HG03432 (cell line): ENCODE measurements at regions not wholly inside any gene's neighbourhood (a gene's known extent, or its start where the extent isn't known, plus 50 kb on each side); places are given as distances from the start of the nearest gene placed in this dataset.

Experiments used
- ATAC-seq: cut with Tn5 transposase; IDR thresholded peaks from one replicate; pipeline ENCODE4 v1.9.1; 2021; ENCODE audit warnings: mild to moderate bottlenecking, moderate library complexity; ENCODE audit not compliant: unreplicated experiment

GRCh38 chrX:148354916-148355315 is 145.5 kb upstream of the AFF2 start:
- ATAC-seq, result no peak

DNA sequence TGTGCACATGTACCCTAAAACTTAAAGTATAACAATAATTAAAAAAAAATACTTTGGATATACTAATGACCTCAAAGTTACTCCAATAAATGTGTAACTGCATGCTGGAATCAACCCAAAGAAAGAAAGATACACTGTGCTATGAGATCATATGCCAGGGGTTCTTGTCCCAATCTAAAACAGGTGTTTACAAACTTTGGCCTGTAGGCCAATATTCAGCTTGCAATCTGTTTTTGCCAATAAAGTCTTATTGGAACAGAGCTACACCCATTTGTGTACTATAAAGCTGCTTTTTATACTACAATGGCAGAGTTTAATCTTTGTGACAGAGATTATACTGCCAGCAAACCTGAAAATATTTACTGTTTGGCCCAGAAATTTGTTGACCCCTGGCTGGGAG is 138.8 kb upstream of the AFF2 start:
- no peak for ATAC-seq

DNA sequence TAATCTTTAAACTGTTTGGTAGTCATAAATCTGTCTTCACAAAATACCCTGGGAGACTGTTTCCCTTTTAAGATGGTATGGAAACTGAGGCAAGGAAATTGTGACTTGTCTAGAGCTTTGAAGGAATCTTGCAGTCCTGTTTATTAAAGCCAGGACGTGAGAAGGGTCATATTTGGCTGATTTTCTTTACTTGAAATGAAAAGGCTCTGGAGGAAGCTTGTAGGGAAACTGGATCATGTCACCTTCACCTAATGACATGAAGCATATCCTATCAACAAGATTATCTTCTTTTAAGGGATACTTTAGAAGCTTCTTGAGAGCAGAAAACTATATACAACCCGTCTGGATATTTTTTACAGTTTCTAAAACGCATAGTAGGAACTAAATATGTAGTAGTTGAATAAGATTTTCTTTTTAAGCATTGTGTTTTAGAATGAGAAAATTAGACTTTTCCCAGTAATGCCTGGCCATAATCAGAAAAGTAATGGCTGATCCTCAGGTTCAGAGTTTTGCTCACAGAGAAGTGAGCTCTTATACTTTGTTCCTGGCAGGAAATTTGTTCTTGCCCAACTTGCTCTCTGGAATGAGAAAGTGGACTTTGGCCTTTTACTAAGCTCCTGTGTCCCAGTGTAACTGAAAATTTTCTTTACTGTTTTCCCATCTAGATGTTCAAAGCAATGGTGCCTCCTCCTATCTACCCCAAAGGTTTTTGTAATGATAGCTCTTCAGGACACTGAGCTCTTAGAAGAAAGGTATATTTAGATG is 136.8 kb upstream of the AFF2 start:
- no peak for ATAC-seq

GRCh38 chrX:148365233-148365632 is 135.2 kb upstream of the AFF2 start:
- no peak for ATAC-seq

DNA sequence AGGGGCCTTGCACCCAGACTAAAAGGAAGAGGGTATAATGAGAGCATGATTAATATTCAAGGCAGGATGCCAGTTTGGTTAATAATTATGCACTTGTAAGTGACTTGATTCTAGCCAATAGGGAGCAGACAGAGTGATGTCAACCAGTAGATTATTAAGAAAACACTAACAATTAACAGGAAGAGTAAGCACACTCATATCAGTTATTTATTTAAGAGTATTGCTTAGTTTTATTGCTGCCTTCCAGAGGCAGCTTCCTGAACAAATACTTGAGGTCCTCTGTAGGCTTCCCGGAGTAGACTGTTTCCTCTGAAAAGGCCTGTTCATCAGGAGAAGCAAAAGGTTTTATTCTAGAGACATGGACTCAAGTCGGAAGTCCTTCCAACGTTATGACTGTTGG is 129.1 kb upstream of the AFF2 start:
- no peak for ATAC-seq

DNA sequence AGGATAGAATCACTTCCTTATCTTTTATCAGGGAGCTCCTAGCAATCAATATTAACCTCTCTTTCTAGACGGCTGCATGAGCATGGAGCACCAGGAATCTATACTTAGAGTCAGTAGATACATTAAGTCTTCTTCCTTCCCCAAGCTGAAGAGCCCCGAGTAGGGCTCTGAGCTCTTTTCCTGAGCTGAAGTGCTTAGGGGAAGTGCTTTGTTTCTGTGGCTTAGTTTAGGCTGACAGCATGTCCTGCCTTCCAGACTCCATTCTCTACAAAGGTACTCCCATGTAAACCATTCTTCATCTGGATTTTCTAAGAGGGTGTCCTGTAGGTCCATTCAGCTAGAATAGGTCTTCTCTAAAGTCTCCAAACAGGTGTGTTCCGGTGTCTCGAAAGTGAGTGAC is 127.5 kb upstream of the AFF2 start:
- ATAC-seq, result no peak

GRCh38 chrX:148376342-148376741 is 124.1 kb upstream of the AFF2 start:
- ATAC-seq, result no peak

- no peak for ATAC-seq
These were observed 120.3 kb upstream of the AFF2 start for GRCh38 chrX:148380107-148380506.

DNA sequence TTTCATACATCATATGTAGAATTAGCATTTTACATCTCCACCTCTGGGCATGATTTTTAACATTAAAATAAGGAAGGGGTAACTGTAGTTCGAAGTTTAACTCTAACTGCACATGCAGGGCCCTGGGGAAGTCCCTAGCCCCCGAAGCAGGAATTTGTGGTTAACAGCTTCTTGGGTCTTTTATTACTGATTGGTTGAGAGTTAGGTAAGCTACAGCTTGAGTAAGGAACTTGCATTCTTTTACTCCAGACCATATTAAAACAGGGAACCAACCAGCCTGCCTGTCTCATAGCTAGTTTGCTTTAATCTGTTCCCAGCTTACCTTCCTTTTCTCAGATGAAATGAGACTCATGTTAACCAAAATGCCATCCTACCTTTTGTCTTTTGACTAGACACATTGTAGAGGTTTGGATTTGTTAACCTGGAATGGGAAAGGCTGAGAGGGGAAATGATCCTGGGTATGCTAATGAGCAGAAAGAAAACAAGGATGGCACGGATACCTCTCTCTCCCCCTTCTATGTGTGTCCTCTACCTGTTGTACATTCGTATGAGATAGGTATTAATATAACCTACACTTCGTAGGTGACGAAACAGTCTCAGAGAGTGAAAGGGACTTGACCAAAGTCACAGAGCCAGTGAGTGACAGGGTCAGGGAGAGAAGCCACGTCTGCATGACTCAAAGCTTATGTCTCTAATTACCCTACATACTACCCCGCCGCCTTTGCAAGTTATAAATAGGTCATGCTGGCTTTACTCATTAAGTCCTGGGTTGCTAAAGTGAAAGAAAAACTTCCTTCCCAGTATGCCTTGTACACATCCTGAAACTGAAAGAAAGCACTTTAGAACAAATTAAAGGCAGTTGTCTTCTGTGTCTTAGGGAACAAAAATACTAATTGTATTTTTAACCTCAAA is 119.5 kb upstream of the AFF2 start:
- ATAC-seq, result peak; percentile 95

GRCh38 chrX:148381603-148382002 is 118.8 kb upstream of the AFF2 start:
- peak; percentile 34 for ATAC-seq

- ATAC-seq, result no peak
These were observed 117.4 kb upstream of the AFF2 start for GRCh38 chrX:148382983-148383382.

DNA sequence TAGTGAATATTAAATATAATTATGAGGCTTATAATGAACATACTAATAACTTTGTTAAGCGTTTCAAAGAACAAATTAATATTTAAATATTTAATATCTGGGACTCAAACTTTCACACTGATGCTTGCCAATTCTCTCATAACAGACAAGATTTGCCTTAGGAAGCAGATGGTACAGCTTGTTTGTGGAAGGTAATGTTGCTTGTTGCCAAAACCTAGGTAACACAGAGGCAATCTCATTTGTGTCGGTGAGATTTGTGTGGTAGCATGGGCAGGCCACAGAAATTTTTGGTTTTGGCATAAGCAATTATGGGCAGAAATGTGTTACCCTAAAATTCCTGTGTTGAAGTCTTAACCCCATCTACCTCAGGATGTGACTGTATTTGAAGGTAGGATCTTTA is 114.9 kb upstream of the AFF2 start:
- no peak for ATAC-seq

DNA sequence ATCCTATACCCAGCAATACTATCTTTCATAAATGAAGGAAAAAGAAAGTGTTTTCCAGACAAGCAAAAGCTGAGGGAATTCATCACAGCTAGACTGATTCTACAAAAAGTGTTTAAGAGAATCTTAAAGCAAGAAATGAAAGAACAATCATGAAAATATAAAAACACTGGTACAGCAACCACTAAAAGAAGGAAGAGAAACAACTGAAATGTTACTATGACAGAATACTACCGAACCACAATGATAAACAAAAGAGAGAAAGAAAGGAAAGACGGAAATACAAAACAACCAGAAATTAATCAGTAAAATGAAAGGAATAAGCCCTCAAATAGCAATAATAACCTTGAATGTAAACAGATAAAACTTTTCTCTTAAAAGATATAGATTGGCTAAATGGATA is 110.8 kb upstream of the AFF2 start:
- ATAC-seq, result no peak

GRCh38 chrX:148412006-148412405 is 88.4 kb upstream of the AFF2 start:
- no peak for ATAC-seq

GRCh38 chrX:148416142-148416541 is 84.3 kb upstream of the AFF2 start:
- ATAC-seq, result peak; percentile 47

DNA sequence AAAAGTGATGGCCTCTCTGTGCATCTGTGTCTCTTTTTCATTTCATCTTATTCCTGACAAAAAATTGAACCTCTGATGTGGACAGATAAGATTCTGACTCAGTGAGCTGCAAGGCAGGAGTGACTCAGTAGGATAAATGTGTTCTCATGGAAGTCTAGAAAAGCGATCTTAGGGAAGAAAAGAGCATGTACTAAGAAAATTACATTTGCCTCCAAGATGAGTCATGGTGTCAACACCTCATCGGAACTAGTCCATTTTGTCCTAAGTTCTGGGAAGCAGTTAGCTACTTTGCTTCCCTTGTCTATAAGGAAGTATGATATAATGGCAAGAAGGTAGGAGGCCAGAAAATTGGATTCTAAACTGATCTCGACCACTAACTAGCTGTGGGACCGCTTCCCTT is 83.5 kb upstream of the AFF2 start:
- ATAC-seq, result no peak

GRCh38 chrX:148417934-148418333 is 82.5 kb upstream of the AFF2 start:
- ATAC-seq, result no peak

DNA sequence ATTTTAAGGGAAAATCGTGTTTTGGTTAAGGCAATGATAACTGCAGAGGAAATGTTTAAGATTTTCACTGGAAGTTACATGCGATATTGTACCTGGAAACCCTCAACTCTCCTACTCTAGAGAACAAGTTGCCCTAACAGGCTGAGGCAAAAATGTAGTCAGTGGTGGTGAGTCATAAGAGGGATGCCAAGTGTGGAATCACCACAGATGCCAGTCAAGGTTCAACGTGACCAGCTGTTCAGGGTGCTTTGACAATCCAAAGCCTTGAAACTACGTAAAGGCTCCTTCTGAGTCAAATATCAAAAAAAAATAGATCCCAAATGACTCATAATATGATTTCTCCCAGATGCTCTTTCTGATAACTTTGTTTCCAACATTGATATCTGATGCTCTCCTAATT is 77.9 kb upstream of the AFF2 start:
- ATAC-seq, result no peak

- ATAC-seq, result no peak
These were observed 75.8 kb upstream of the AFF2 start for GRCh38 chrX:148424570-148424969.

GRCh38 chrX:148426467-148426866 is 74.0 kb upstream of the AFF2 start:
- ATAC-seq, result no peak

- ATAC-seq, result no peak
These were observed 59.0 kb upstream of the AFF2 start for GRCh38 chrX:148441387-148441786.

DNA sequence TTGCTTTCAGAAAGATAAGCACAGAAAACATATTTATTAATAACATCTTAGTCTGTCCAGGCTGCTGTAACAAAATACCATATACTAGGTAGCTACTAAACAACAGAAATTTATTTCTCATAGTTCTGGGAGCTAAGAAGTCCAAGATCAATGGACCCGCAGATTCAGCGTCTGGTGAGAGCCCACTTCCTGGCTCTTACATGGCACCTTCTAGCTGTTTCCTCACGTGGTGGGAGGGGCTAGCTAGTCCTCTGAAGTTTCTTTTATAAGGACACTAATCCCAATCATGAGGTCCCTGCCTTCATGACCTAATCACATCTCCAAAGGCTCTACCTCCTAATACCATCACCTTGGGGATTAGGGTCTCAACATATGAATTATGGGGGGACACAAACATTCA is 57.2 kb upstream of the AFF2 start:
- no peak for ATAC-seq
